ENCODE measurements at regions not wholly inside any gene's neighbourhood (a gene's known extent, or its start where the extent isn't known, plus 50 kb on each side); places are given as distances from the start of the nearest gene placed in this dataset.

DNA sequence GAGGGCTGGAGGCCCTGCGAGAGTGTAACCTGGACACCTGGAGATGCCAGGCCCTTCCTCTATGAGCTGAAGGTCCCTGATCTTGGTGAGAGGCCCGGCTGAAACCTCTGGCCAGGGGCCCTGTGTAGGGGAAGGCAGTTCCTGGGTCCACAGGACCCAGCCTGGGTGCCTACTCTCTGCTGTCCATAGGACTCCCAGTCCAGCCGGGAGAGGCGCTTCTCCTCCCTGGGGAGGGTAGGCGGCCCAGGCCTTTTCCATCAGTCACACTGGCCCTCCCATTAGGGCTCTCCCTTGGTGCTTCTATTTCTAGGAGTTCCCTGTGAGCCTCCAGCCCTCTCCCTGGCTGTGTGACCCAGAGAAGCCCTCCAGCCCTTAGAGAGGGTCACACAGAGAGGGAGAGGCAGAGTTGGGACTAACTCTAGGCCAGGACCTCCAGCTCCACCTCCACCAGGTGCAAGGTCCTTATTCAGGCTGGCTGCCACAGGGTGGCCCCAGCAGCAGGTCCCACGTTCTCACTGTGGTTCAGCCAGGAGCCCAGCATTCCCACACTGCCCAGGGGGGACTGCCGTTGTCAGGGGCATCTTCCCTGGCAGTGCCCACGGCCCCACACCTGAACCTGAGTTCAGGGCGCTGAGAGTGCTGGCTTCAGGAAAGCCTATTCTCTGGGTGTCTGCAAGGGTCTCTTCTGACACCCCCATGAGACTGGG lies 146.8 kb downstream of the SMAD6 start:
- no peak for DNase-seq (ENCODE audit: low read depth in 2 of 2)

- no peak for DNase-seq (ENCODE audit: low read depth in 2 of 2)
Measured at GRCh38 chr15:66849393-66849745, 147.3 kb downstream of the SMAD6 start.

GRCh38 chr15:66849746-66850077 lies 147.7 kb downstream of the SMAD6 start:
- no peak for DNase-seq (ENCODE audit: low read depth in 2 of 2)

DNA sequence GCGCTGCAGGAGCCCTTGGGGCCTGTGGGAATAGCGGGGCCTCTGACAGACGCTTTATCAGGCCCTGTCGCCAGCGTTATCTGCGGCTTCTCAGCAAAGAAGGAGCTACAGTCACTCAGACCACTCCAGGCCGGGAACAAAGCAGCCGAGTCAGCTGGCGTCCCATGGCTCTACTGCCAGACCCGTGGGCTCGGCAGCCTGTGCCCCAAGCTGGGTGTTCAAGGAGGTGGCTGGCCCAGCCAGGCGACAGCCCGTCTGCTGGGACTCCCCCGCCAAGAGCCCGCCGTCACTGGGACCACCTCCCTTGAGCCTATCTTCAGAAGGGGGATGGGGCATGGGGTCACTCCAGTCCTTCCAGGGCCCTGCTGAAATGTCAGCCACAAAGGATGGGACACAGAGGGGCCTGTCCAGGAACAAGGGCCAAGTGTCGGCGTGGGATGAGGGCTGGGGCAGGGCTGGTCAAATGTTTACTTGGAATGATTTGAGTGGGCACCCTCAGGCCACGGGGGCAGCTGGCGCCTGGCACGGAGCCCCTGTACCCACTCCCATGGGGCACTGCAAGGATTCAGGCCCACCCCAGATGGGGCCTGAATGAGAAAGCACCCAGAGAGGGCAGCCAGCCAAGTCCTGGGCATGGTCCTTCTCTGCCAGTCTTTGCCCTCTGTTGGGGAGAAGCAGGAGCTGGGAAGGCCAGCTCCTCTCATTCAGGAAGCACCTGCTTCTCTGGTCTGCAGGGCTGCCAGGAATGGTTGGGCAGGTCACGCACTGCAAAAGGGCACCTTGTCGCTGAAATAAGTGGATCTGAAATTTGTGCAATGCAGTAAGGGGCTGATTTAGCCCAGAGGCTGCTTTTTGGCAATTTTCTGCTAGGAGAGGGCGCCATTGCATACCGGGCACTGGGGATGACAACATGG lies 148.3 kb downstream of the SMAD6 start:
- DNase-seq (ENCODE audit: low read depth in 2 of 2), result no peak

GRCh38 chr15:66850996-66851310 lies 148.9 kb downstream of the SMAD6 start:
- no peak for DNase-seq (ENCODE audit: low read depth in 2 of 2)

DNA sequence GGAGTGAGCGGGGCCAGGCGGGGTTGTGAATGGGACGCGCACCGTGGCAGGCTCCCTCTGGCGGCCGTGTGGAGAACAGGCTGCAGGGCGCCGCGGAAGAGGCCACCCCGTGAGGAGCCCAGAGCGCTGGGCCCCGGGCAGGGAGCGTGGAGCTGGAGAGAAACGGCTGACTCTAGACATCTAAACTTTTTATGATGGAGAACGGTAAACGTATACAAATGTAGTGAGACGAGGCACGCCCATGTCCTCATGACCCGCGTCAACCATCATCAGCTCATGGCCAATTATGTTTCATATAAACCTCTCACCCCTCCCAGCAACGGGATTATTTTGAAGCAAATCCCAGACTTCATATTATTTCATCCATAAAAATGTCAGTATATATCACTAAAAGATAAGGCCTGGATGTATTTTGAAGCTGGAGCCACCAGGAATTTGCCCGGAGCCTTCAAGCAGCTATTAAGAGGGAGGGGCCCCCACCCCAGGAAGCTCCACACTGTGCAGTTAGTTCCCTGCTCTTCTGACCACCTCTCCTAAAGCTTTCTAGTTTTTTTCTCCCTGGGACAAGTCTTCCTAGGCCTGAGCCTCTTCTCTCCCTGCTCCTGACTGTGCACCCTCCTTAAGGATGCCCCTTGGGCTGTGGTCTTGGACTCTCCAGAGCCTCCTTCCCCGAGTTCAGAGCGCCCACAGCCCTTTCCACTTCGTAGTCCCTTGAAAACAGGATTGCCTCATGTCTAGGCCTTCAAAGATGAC lies 149.5 kb downstream of the SMAD6 start:
- peak; percentile 44 to 64 for DNase-seq (ENCODE audit: low read depth in 2 of 2)

GRCh38 chr15:66852064-66852905 lies 150.2 kb downstream of the SMAD6 start:
- no peak for DNase-seq (ENCODE audit: low read depth in 2 of 2)

DNA sequence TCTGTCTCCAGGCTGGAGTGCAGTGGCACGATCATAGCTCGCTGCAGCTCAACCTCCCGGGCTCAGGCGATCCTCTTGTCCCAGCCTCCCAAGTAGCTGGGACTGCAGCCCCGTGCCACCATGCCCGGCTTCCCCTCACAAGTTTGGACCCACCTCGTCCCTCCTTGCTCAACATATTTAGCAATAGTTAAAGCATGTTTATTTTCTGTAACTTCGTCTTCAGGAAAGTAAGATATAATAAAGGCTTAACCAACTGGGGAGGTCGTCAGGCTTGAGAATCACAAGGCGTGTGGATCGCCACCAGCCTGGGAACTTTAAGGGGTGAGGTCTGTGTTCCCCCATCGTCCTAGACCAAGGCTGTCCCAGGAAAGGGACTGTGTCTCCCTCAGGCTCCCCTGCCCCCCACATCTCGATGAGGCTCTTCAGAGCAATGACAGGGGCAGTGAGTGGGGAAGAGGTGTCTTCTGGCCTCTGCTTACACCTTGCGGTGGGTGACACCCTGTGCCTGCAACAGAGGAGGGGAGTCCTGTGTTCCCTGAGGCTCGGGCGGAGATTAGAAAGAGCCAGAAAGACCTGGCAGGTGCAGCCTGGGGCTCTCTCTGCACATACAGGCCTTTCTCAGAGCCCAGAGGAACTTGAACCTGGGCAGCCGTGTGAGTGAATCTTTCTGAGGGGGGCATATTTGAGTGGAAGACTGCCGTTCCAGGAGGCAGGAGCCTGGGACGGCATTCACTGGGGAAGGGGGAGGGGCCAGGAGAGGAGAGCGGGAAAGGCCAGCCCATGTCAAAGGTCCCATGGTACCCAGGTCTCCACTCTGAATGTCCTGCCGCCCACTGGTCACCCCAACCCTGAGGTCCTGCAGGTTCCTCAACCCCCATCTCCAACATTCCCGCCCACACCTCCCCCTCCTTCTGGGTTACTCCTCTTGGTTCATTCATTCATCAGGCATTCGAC lies 152.3 kb downstream of the SMAD6 start:
- no peak for DNase-seq (ENCODE audit: low read depth in 2 of 2)

- DNase-seq (ENCODE audit: low read depth in 2 of 2), result no peak
Measured at GRCh38 chr15:66855041-66855440, 153.0 kb downstream of the SMAD6 start.

- DNase-seq (ENCODE audit: low read depth in 2 of 2), result no peak
Measured at GRCh38 chr15:66857694-66858093, 155.7 kb downstream of the SMAD6 start.

GRCh38 chr15:66858423-66859207 lies 156.6 kb downstream of the SMAD6 start:
- DNase-seq (ENCODE audit: low read depth in 2 of 2), result no peak

DNA sequence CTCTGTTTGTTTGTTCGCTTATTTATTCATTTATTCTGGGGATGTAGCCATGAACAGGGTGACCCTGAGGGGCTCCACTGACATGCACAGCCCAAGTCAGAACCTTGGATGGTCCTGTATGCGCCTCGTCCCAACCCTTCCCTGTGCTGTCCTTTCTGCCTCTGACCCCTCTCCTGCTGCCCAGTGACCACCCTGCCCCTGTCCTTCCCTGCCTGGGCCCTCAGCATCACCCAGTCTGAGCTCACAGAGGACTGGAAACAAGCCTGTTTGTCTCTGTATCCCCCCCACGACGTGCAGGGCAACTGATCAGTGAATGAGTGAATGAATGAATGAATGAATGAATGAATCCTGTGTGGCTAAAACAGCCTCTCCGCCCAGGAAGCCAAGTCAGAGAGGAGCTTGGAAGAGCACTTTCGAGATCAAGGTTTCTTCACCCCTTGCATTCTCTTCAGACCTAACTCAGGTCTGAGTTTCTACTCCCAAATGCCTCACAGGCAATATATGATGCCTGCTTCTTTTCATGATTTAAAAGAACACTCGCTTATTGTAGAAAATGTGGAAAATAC lies 157.7 kb downstream of the SMAD6 start:
- DNase-seq (ENCODE audit: low read depth in 2 of 2), result no peak

- DNase-seq (ENCODE audit: low read depth in 2 of 2), result no peak
Measured at GRCh38 chr15:66860844-66861243, 158.8 kb downstream of the SMAD6 start.

- no peak for DNase-seq (ENCODE audit: low read depth in 2 of 2)
Measured at GRCh38 chr15:66862111-66862939, 160.3 kb downstream of the SMAD6 start.

DNA sequence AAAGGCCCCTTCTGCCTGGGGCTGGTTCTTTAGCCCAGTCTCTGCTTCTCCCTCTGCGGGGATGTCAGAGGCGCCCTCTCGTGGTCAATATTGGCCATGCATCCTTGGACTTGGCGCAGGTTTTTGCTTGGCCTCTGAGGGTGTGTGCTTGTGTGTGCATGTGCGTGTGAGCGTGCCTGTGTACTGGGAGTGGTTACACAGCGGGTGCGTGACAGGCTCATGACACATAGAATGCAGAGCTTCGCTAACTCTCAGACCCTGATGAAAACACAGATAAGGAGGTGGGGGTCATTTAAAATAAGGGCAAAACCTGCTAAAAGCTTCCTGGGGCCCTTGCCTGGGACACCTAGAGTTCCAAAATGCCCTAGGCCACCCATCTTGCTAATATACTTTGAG lies 160.9 kb downstream of the SMAD6 start:
- peak; percentile 44 to 49 for DNase-seq (ENCODE audit: low read depth in 2 of 2)

GRCh38 chr15:66863390-66864085 lies 161.5 kb downstream of the SMAD6 start:
- no peak for DNase-seq (ENCODE audit: low read depth in 2 of 2)

DNA sequence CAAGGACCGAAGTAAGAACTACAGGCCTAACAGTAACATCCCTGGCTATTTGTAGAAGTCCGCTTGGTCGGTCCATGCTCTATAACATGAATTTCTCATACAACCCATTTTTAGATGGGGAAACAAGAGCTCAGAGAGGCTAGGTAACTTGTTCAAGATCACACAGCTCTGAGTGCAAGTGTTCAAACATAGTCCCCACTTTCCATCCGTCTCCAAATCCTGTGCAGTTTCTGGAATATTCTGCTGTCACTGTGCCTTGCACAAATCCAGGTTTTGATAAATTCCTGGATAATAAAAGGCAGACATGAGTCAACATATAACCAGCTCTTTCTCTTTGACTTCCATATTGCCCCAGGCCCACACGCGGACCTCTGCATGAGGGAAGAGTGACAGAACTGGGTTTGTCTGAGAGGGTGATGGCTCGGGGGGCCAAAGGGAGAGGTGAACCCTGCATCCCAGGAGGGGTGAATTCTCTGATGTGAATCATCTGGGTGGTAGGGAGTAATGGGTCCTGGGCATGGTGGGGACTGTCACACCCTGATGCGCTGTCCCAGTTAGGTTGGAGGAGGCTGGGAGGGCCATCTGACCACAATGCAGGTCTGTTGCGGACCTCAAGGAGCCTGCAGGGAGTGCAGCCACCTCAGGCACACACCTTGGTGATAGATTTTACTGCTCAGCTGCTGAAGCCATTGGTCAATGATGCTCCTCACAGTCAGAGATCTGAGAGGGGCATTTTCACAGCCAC lies 162.2 kb downstream of the SMAD6 start:
- DNase-seq (ENCODE audit: low read depth in 2 of 2), result no peak

Measured in stimulated activated CD8-positive, alpha-beta memory T cell treated with anti-CD3 and anti-CD28 coated beads, Interleukin-7, amount 100 ng/mL, for 1 hour (primary cell).